ENCODE measurements at regions not wholly inside any gene's neighbourhood (a gene's known extent, or its start where the extent isn't known, plus 50 kb on each side); places are given as distances from the start of the nearest gene placed in this dataset.
"Not testable (repeated sequence)": the region's sequence is repeated elsewhere in the genome, so short reads cannot be mapped to it uniquely, and the experiment has no call there.

GRCh38 chr17:22265807-22266206, 573.5 kb downstream of the KCNJ18 start:
- CTCF ChIA-PET, result no interaction called here
- Mint-ChIP-seq H3K27me3 (no peaks in the 10 kb centered on the region), H3K9me3 (peaks cover 3 to 8% (median 7%) of the 10 kb centered on the region in 3 donors), H3K4me1 (no peaks in the 10 kb centered on the region), H3K36me3 (no peaks in the 10 kb centered on the region), H3K27ac (no peak overlapping the region), H3K4me3 (no peak overlapping the region)
- H3K4me3 ChIP-seq (ENCODE audit: control insufficient read depth in 1 of 2, extremely low read depth in 1 of 2, low read length in 1 of 2), result no peak overlapping the region
- WGBS (ENCODE audit: insufficient coverage), result 77% methylated on average over 16 of the region's 17 CpGs
- H3K9me3 ChIP-seq, result no peaks in the 10 kb centered on the region
- no peaks in the 10 kb centered on the region for H3K27me3 ChIP-seq (replicated peaks in 1 of 2; ENCODE audit: control insufficient read depth in 2 of 2, extremely low read depth in 1 of 2, insufficient read depth in 2 of 2, low read length in 1 of 2)
- peak in 1 of 35 experiments; percentile 19 for DNase-seq
- no peaks in the 10 kb centered on the region for H3K4me1 ChIP-seq (ENCODE audit: control insufficient read depth in 1 of 2, extremely low read depth in 1 of 2, insufficient read depth in 2 of 2, low read length in 2 of 2)
- ATAC-seq (replicated peaks in 1 of 4), result no peak
- H3K36me3 ChIP-seq (ENCODE audit: control insufficient read depth in 2 of 2, extremely low read depth in 1 of 2, insufficient read depth in 1 of 2, low read length in 1 of 2), result no peaks in the 10 kb centered on the region
- POLR2A ChIA-PET, result no interaction called here
- no peak overlapping the region for H3K27ac ChIP-seq (ENCODE audit: low read length)

DNA sequence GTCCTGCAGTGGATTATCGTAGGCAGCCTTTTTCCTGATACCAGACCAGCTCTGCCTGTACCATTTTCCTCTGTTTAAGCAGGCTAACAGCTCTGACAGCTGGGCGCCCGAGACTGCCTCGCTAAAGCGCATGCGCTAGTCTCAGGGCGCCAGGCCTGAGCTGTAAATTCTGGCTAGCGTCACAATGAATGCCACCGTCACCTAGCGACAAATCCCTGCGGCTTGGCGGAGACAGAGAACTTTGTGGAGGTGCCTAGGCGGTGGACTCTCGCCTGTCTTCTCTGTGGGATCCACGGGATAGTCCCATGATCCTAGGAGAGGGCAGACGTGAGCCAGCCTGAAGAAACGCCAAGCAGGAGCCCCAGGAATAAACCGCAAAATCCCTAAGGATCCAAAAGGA, 573.9 kb downstream of the KCNJ18 start:
- POLR2A ChIA-PET, result no interaction called here
- Histone ChIP-seq H3K4me1 (ENCODE audit: control insufficient read depth in 1 of 2, extremely low read depth in 1 of 2, insufficient read depth in 2 of 2, low read length in 2 of 2) (no peaks in the 10 kb centered on the region), H3K9me3 (no peaks in the 10 kb centered on the region), H3K4me3 (ENCODE audit: control insufficient read depth in 1 of 2, extremely low read depth in 1 of 2, low read length in 1 of 2) (no peak overlapping the region), H3K27me3 (replicated peaks in 1 of 2; ENCODE audit: control insufficient read depth in 2 of 2, extremely low read depth in 1 of 2, insufficient read depth in 2 of 2, low read length in 1 of 2) (no peaks in the 10 kb centered on the region), H3K36me3 (ENCODE audit: control insufficient read depth in 2 of 2, extremely low read depth in 1 of 2, insufficient read depth in 1 of 2, low read length in 1 of 2) (no peaks in the 10 kb centered on the region), H3K27ac (ENCODE audit: low read length) (no peak overlapping the region)
- no peaks in the 10 kb centered on the region for H3K27me3 Mint-ChIP-seq
- DNase-seq (no peak), ATAC-seq (replicated peaks in 1 of 4) (no peak)
- H3K27ac Mint-ChIP-seq, result no peak overlapping the region
- CTCF ChIA-PET, result no interaction called here
- no peak overlapping the region for H3K4me3 Mint-ChIP-seq
- no peaks in the 10 kb centered on the region for H3K36me3 Mint-ChIP-seq
- peaks cover 2 to 6% (median 4%) of the 10 kb centered on the region in 3 donors for H3K9me3 Mint-ChIP-seq
- H3K4me1 Mint-ChIP-seq, result no peaks in the 10 kb centered on the region
- 79% methylated on average over 17 of the region's 18 CpGs for WGBS (ENCODE audit: insufficient coverage)

DNA sequence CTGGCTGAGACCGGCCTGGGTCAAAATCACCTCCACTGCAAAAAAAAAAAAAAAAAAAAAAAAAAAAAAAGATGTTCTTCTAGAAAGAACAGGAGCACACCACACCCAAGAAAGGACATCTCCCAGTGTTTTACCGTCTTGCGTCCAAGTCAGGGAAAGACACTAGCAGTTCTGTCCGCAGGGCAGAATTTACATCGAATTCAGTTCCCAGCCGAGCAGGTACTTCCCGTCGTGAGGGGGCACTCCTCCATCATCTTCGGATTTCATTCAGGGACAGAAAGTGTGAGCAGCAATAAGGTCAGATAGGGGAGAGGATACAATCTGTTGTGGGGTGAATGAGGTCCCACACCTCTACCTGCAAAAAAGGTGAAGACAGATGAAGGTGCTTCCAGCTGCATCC, 574.7 kb downstream of the KCNJ18 start:
- POLR2A ChIA-PET, result no interaction called here
- H3K27me3 Mint-ChIP-seq, result no peaks in the 10 kb centered on the region
- CTCF ChIA-PET, result no interaction called here
- H3K36me3 Mint-ChIP-seq, result no peaks in the 10 kb centered on the region
- H3K4me1 Mint-ChIP-seq, result no peaks in the 10 kb centered on the region
- no peak overlapping the region for H3K27ac ChIP-seq (ENCODE audit: low read length)
- DNase-seq, result no peak
- no peak overlapping the region for H3K4me3 Mint-ChIP-seq
- no peak for ATAC-seq (replicated peaks in 1 of 4)
- 96% methylated on average over 7 of the region's 9 CpGs for WGBS (ENCODE audit: insufficient coverage)
- H3K27me3 ChIP-seq (replicated peaks in 1 of 2; ENCODE audit: control insufficient read depth in 2 of 2, extremely low read depth in 1 of 2, insufficient read depth in 2 of 2, low read length in 1 of 2), result no peaks in the 10 kb centered on the region
- H3K4me1 ChIP-seq (ENCODE audit: control insufficient read depth in 1 of 2, extremely low read depth in 1 of 2, insufficient read depth in 2 of 2, low read length in 2 of 2), result no peaks in the 10 kb centered on the region
- no peaks in the 10 kb centered on the region for H3K9me3 ChIP-seq
- H3K36me3 ChIP-seq (ENCODE audit: control insufficient read depth in 2 of 2, extremely low read depth in 1 of 2, insufficient read depth in 1 of 2, low read length in 1 of 2), result no peaks in the 10 kb centered on the region
- no peak overlapping the region for H3K27ac Mint-ChIP-seq
- peaks cover 6 to 10% (median 8%) of the 10 kb centered on the region in 3 donors for H3K9me3 Mint-ChIP-seq
- H3K4me3 ChIP-seq (ENCODE audit: control insufficient read depth in 1 of 2, extremely low read depth in 1 of 2, low read length in 1 of 2), result no peak overlapping the region

DNA sequence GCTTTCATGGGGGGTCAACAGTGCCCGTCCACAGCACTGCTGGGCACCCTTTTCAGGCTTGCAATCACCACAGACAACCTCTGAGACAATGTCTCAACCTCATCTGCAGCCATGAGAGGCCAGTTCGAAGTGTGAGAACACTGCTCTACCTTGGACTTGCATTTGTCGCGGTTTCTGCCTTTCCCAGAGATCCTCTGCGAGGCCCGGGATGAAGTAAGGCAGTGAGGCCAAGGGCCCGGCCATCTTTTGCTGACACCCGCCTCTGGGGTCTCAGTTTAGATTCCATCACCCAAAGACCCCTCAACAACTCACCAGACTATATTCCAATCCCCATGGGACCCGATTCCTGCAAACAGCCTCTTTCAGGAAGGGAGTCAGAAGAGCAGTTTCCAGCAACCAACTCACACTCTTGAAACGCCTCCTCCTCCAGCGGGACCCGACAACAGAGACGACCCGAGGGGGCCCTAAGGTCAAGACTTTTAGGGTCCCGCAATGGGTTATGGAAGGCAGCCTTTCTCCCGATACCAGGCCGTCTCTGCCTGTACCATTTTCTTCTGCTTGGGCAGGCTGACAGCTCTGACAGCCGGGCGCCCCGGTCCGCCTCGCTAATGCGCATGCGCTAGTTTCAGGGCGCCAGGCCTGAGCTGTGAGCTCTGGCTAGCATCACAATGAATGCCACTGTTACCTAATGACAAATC, 576.0 kb downstream of the KCNJ18 start:
- Histone ChIP-seq H3K9me3 (no peaks in the 10 kb centered on the region), H3K4me1 (ENCODE audit: control insufficient read depth in 1 of 2, extremely low read depth in 1 of 2, insufficient read depth in 2 of 2, low read length in 2 of 2) (no peaks in the 10 kb centered on the region), H3K36me3 (ENCODE audit: control insufficient read depth in 2 of 2, extremely low read depth in 1 of 2, insufficient read depth in 1 of 2, low read length in 1 of 2) (no peaks in the 10 kb centered on the region), H3K27ac (ENCODE audit: low read length) (no peak overlapping the region), H3K27me3 (replicated peaks in 1 of 2; ENCODE audit: control insufficient read depth in 2 of 2, extremely low read depth in 1 of 2, insufficient read depth in 2 of 2, low read length in 1 of 2) (no peaks in the 10 kb centered on the region), H3K4me3 (ENCODE audit: control insufficient read depth in 1 of 2, extremely low read depth in 1 of 2, low read length in 1 of 2) (peak overlapping the region in 1 of 2 donors; percentile 12)
- Mint-ChIP-seq H3K27me3 (no peaks in the 10 kb centered on the region), H3K9me3 (peaks cover 6 to 13% (median 12%) of the 10 kb centered on the region in 3 donors), H3K4me3 (no peak overlapping the region), H3K36me3 (no peaks in the 10 kb centered on the region), H3K27ac (no peak overlapping the region), H3K4me1 (no peaks in the 10 kb centered on the region)
- DNase-seq, result no peak
- ChIA-PET CTCF (no interaction called here), POLR2A (no interaction called here)
- 84% methylated on average over 16 of the region's 25 CpGs for WGBS (ENCODE audit: insufficient coverage)
- no peak for ATAC-seq (replicated peaks in 1 of 4)

DNA sequence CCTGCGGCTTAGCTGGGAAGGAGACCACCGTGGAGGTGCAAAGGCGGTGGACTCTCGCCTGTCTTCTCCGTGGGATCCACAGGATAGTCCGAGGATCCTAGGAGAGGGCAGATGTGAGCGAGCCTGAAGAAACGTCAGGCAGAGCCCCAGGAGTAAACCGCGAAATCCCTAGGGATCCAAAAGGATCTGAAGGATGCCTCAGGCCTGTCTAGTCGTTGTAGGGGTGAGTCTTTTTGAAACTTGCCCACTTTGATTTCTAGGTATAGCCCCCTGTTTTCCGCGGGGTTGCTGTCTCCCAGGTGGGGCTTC, 576.5 kb downstream of the KCNJ18 start:
- no peaks in the 10 kb centered on the region for H3K36me3 Mint-ChIP-seq
- POLR2A ChIA-PET, result no interaction called here
- H3K4me1 ChIP-seq (ENCODE audit: control insufficient read depth in 1 of 2, extremely low read depth in 1 of 2, insufficient read depth in 2 of 2, low read length in 2 of 2), result no peaks in the 10 kb centered on the region
- no peaks in the 10 kb centered on the region for H3K4me1 Mint-ChIP-seq
- H3K36me3 ChIP-seq (ENCODE audit: control insufficient read depth in 2 of 2, extremely low read depth in 1 of 2, insufficient read depth in 1 of 2, low read length in 1 of 2), result no peaks in the 10 kb centered on the region
- no peaks in the 10 kb centered on the region for H3K9me3 ChIP-seq
- peaks cover 6 to 13% (median 12%) of the 10 kb centered on the region in 3 donors for H3K9me3 Mint-ChIP-seq
- H3K27me3 Mint-ChIP-seq, result no peaks in the 10 kb centered on the region
- H3K27ac ChIP-seq (ENCODE audit: low read length), result no peak overlapping the region
- DNase-seq, result no peak
- WGBS (ENCODE audit: insufficient coverage), result 72% methylated on average over 13 of the region's 13 CpGs
- peak overlapping the region in 1 of 2 donors; percentile 12 for H3K4me3 ChIP-seq (ENCODE audit: control insufficient read depth in 1 of 2, extremely low read depth in 1 of 2, low read length in 1 of 2)
- H3K4me3 Mint-ChIP-seq, result no peak overlapping the region
- no peak overlapping the region for H3K27ac Mint-ChIP-seq
- H3K27me3 ChIP-seq (replicated peaks in 1 of 2; ENCODE audit: control insufficient read depth in 2 of 2, extremely low read depth in 1 of 2, insufficient read depth in 2 of 2, low read length in 1 of 2), result no peaks in the 10 kb centered on the region
- CTCF ChIA-PET, result no interaction called here
- no peak for ATAC-seq (replicated peaks in 1 of 4)

DNA sequence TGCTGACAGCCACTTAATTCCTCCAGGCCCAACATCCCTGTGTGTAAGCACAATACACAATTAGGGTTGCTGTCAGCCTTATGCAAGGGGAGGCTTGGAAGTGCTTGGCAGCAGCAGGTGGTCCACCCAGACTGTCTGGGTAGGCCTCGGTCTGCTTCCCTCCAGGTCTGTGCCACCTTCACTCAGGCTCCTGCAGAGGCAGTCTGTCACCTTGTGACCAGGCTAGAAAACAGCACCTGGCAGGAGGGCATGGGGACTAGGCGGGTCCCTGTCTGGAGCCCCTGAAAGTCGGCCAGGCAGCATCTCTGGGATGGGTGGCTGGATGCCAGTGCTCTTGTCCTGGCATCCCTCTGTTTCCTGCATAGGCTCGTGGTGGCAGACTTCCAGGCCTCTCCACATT, 578.1 kb downstream of the KCNJ18 start:
- no peak for ATAC-seq (replicated peaks in 1 of 4)
- H3K27me3 Mint-ChIP-seq, result no peaks in the 10 kb centered on the region
- WGBS (ENCODE audit: insufficient coverage), result 71% methylated on average over 4 of the region's 4 CpGs
- Histone ChIP-seq H3K9me3 (no peaks in the 10 kb centered on the region), H3K36me3 (ENCODE audit: control insufficient read depth in 2 of 2, extremely low read depth in 1 of 2, insufficient read depth in 1 of 2, low read length in 1 of 2) (no peaks in the 10 kb centered on the region), H3K27ac (ENCODE audit: low read length) (no peak overlapping the region), H3K4me3 (ENCODE audit: control insufficient read depth in 1 of 2, extremely low read depth in 1 of 2, low read length in 1 of 2) (no peak overlapping the region), H3K4me1 (ENCODE audit: control insufficient read depth in 1 of 2, extremely low read depth in 1 of 2, insufficient read depth in 2 of 2, low read length in 2 of 2) (no peaks in the 10 kb centered on the region), H3K27me3 (replicated peaks in 1 of 2; ENCODE audit: control insufficient read depth in 2 of 2, extremely low read depth in 1 of 2, insufficient read depth in 2 of 2, low read length in 1 of 2) (no peaks in the 10 kb centered on the region)
- H3K4me3 Mint-ChIP-seq, result no peak overlapping the region
- peaks cover 7 to 17% (median 17%) of the 10 kb centered on the region in 3 donors for H3K9me3 Mint-ChIP-seq
- DNase-seq, result no peak
- H3K4me1 Mint-ChIP-seq, result no peaks in the 10 kb centered on the region
- H3K36me3 Mint-ChIP-seq, result no peaks in the 10 kb centered on the region
- H3K27ac Mint-ChIP-seq, result no peak overlapping the region
- POLR2A ChIA-PET, result no interaction called here
- CTCF ChIA-PET, result no interaction called here

GRCh38 chr17:22270809-22271208, 578.5 kb downstream of the KCNJ18 start:
- ATAC-seq (replicated peaks in 1 of 4); POLR2A ChIA-PET; H3K4me1 ChIP-seq (ENCODE audit: control insufficient read depth in 1 of 2, extremely low read depth in 1 of 2, insufficient read depth in 2 of 2, low read length in 2 of 2); DNase-seq; H3K36me3 ChIP-seq (ENCODE audit: control insufficient read depth in 2 of 2, extremely low read depth in 1 of 2, insufficient read depth in 1 of 2, low read length in 1 of 2); CTCF ChIA-PET; H3K4me3 Mint-ChIP-seq; H3K27ac Mint-ChIP-seq; H3K27me3 ChIP-seq (replicated peaks in 1 of 2; ENCODE audit: control insufficient read depth in 2 of 2, extremely low read depth in 1 of 2, insufficient read depth in 2 of 2, low read length in 1 of 2); H3K4me3 ChIP-seq (ENCODE audit: control insufficient read depth in 1 of 2, extremely low read depth in 1 of 2, low read length in 1 of 2); H3K36me3 Mint-ChIP-seq; H3K9me3 ChIP-seq; H3K27me3 Mint-ChIP-seq; H3K4me1 Mint-ChIP-seq; H3K27ac ChIP-seq (ENCODE audit: low read length): not testable (repeated sequence)
- H3K9me3 Mint-ChIP-seq, result peaks cover 6 to 21% (median 21%) of the 10 kb centered on the region in 3 donors
- no CpG with 5 or more reads among the region's 1 CpG for WGBS (ENCODE audit: insufficient coverage)
